K562 (cell line): ENCODE measurements at regions not wholly inside any gene's neighbourhood (a gene's known extent, or its start where the extent isn't known, plus 50 kb on each side); places are given as distances from the start of the nearest gene placed in this dataset.

Experiments used
- ATAC-seq: fragments of 200-7000 bp; cut with Tn5 transposase; 3 replicates; pipeline ENCODE4 v1.9.1; 2020; ENCODE audit warnings: moderate library complexity
- BruUV-seq: library from RNA; stranded (reverse); fragments of 400-500 nt; replicated peaks from 2 replicates; lab custom pipeline; 2021; lab: Mats Ljungman, UMichigan
- CTCF ChIA-PET: fragments of 300-600 bp; formaldehyde crosslinking; extraction: SDS; loops from one replicate; lab custom pipeline; 2021; ENCODE audit warnings: low intra/inter-chr PET ratio; lab: Yijun Ruan, JAX
- POLR2A ChIA-PET: fragments of 300-600, 350-650 bp; sonication (Branson Sonifier 250); formaldehyde crosslinking; extraction: SDS; loops from one replicate; lab custom pipeline; 2021; ENCODE audit warnings: antibody characterized with exemption, inconsistent platforms; lab: Yijun Ruan, JAX
- DNase-seq, 4 experiments: peaks; one replicate each; pipeline versions ENCODE4 v3.0.0 to v3.0.0-alpha.2; 2011 to 2018; ENCODE audit warnings: low spot score in 3 of 4, mixed read lengths in 3 of 4; ENCODE audit errors: extremely low read depth in 1 of 4
- FAIRE-seq: peaks from 2 replicates; lab custom pipeline; 2011; peaks lifted over from hg19 to GRCh38; lab: Jason Lieb, UNC
- H2AFZ ChIP-seq: 2 replicates; pipeline ENCODE4 v1.6.0; 2011; ENCODE audit warnings: low read depth, low read length, control low read depth, inconsistent platforms
- H3K27ac ChIP-seq: fragments of 200-600 bp; 3 replicates; pipeline ENCODE4 v1.8.0; 2011; ENCODE audit warnings: low read depth, mild to moderate bottlenecking, control low read depth, inconsistent platforms, low read length, moderate library complexity, mixed read lengths; ENCODE audit errors: extremely low read depth
- H3K27me3 ChIP-seq, 2 experiments: fragments of 300-600 bp in 1 of 2; 2 replicates in 1 of 2; 3 replicates in 1 of 2; pipeline versions ENCODE4 v1.6.0 to v1.8.0; 2011; ENCODE audit warnings: inconsistent platforms in 2 of 2, low read length in 2 of 2, mild to moderate bottlenecking in 1 of 2, mixed read lengths in 1 of 2, moderate library complexity in 1 of 2; ENCODE audit not compliant: control insufficient read depth in 2 of 2, insufficient read depth in 2 of 2
- H3K36me3 ChIP-seq: fragments of 300-600 bp; 3 replicates; pipeline ENCODE4 v1.8.0; 2011; ENCODE audit warnings: mild to moderate bottlenecking, low read length, inconsistent platforms; ENCODE audit not compliant: control insufficient read depth, insufficient read depth
- H3K4me1 ChIP-seq, 2 experiments: fragments of 200-600 bp in 1 of 2; replicated peaks in 1 of 2; 2 replicates in 1 of 2; 3 replicates in 1 of 2; pipeline versions ENCODE4 v1.5.1 to v1.8.0; 2011; ENCODE audit warnings: inconsistent platforms in 2 of 2, low read length in 2 of 2, mild to moderate bottlenecking in 1 of 2, mixed read lengths in 1 of 2, moderate library complexity in 1 of 2; ENCODE audit not compliant: control insufficient read depth in 2 of 2, insufficient read depth in 2 of 2
- H3K4me2 ChIP-seq: 2 replicates; pipeline ENCODE4 v1.6.1; 2011; ENCODE audit warnings: low read length, control low read depth, inconsistent platforms, mixed read lengths; ENCODE audit not compliant: insufficient read depth
- H3K4me3 ChIP-seq: fragments of 200-600 bp; sonication (generic), shearing (Covaris generic); 2 replicates; pipeline ENCODE4 v1.5.1; 2016; ENCODE audit warnings: control low read depth, inconsistent platforms
- H3K79me2 ChIP-seq: fragments of 200-600 bp; 3 replicates; pipeline ENCODE4 v1.8.0; 2011; ENCODE audit warnings: low read length, inconsistent platforms; ENCODE audit not compliant: control insufficient read depth, insufficient read depth
- H3K9ac ChIP-seq, 2 experiments: 2 replicates each; pipeline versions ENCODE4 v1.6.0 to v1.6.1; 2011; ENCODE audit warnings: low read depth in 2 of 2, low read length in 2 of 2, control low read depth in 1 of 2, inconsistent platforms in 1 of 2, mild to moderate bottlenecking in 1 of 2, mixed read lengths in 1 of 2; ENCODE audit not compliant: insufficient read depth in 1 of 2
- H3K9me1 ChIP-seq: one replicate; pipeline ENCODE4 v1.6.0; 2011; ENCODE audit warnings: inconsistent platforms, mild to moderate bottlenecking, low read length, moderate library complexity; ENCODE audit not compliant: control insufficient read depth, insufficient read depth
- H3K9me3 ChIP-seq: replicated peaks from 2 replicates; pipeline ENCODE4 v1.5.1; 2011; ENCODE audit warnings: low read depth, low read length, inconsistent platforms; ENCODE audit not compliant: control insufficient read depth, insufficient read depth
- H4K20me1 ChIP-seq: replicated peaks from 2 replicates; pipeline ENCODE4 v1.6.1; 2011; ENCODE audit warnings: low read length, inconsistent platforms, mixed read lengths; ENCODE audit not compliant: control insufficient read depth, insufficient read depth
- BCOR ChIP-seq: fragments of 450-650 bp; IDR thresholded peaks from 2 replicates; pipeline ENCODE4 v1.6.1; 2016
- MAFF ChIP-seq: IDR thresholded peaks from 2 replicates; pipeline ENCODE4 v1.6.1; 2012; ENCODE audit warnings: low read length, improper control_type of control experiment
- THRAP3 ChIP-seq: fragments of 450-650 bp; IDR thresholded peaks from 2 replicates; pipeline ENCODE4 v1.6.1; 2016; ENCODE audit warnings: mild to moderate bottlenecking, inconsistent platforms, borderline replicate concordance
- ZNF197 ChIP-seq: fragments of 200-800 bp; sonication (Bioruptor generic); IDR thresholded peaks from 2 replicates; pipeline ENCODE4 v1.6.1; 2016; ENCODE audit warnings: low read depth, missing genetic modification characterization, missing compliant biosample characterization
- ZSCAN29 ChIP-seq: fragments of 450-650 bp; IDR thresholded peaks from 2 replicates; pipeline ENCODE4 v1.6.1; 2017
- WGBS: fragments of 100-300 bp; shearing (Covaris generic); methylation state at CpG from one replicate; pipeline ENCODE4 v1.1.6; 2016; ENCODE audit warnings: low coverage, mixed read lengths; ENCODE audit not compliant: insufficient coverage; ENCODE audit errors: missing lambda C conversion rate; 5-methylcytosine and 5-hydroxymethylcytosine counted together
- in situ Hi-C: fragments of 300-500 bp; cut with MboI; formaldehyde crosslinking; loops from 4 replicates; pipeline ENCODE4 v1.15.0; 2018; ENCODE audit warnings: inconsistent platforms, mixed read lengths
- intact Hi-C: fragments of 100-400 bp; cut with micrococcal nuclease; formaldehyde crosslinking; loops from 2 replicates; pipeline ENCODE4 v1.14.2; 2022

GRCh38 chr22:47810505-47811500, 1048.4 kb downstream of the TBC1D22A start:
- H3K36me3 ChIP-seq, result no peaks in the 10 kb centered on the region
- no peaks in the 10 kb centered on the region for H3K4me1 ChIP-seq
- intact Hi-C loops (no loop called here), in situ Hi-C loops (no loop called here)
- no peaks in the 10 kb centered on the region for H4K20me1 ChIP-seq
- BruUV-seq, result no TSS peak
- ATAC-seq, result no peak
- TF ChIP-seq BCOR (0 out of 2 replicates have a peak, but pooled peaks have one; percentile 20), THRAP3 (no peak), MAFF (no peak), ZSCAN29 (no peak), ZNF197 (CRISPR knock-in tag) (no peak)
- H3K27me3 ChIP-seq, result no peaks in the 10 kb centered on the region
- no peak for DNase-seq
- 67% methylated on average over 11 of the region's 24 CpGs for WGBS
- H3K9ac ChIP-seq, result no peak overlapping the region
- no peak overlapping the region for H2AFZ ChIP-seq
- no peaks in the 10 kb centered on the region for H3K79me2 ChIP-seq
- no peaks in the 10 kb centered on the region for H3K9me1 ChIP-seq
- ChIA-PET CTCF (no interaction called here), POLR2A (interaction anchor here (0.9 kb wide), 1 partner anchor 12 kb away, joined by 3 read pairs; no protein-coding TSS in a partner anchor)
- FAIRE-seq, result no peak
- H3K27ac ChIP-seq, result no peak overlapping the region
- H3K4me3 ChIP-seq, result no peak overlapping the region
- no peaks in the 10 kb centered on the region for H3K9me3 ChIP-seq
- H3K4me2 ChIP-seq, result no peak overlapping the region
